GM10248 (cell line): ENCODE measurements at regions not wholly inside any gene's neighbourhood (a gene's known extent, or its start where the extent isn't known, plus 50 kb on each side); places are given as distances from the start of the nearest gene placed in this dataset.
"Not testable (repeated sequence)": the region's sequence is repeated elsewhere in the genome, so short reads cannot be mapped to it uniquely, and the experiment has no call there.

ENCODE experiments used
- CTCF ChIA-PET: fragments of 300-600 bp; sonication (Branson Sonifier 250); formaldehyde crosslinking; extraction: SDS; loops from one replicate; lab custom pipeline; 2021; ENCODE audit warnings: antibody characterized with exemption; lab: Yijun Ruan, JAX
- POLR2A ChIA-PET: fragments of 350-650 bp; sonication (Branson Sonifier 250); formaldehyde crosslinking; extraction: SDS; loops from one replicate; lab custom pipeline; 2020; ENCODE audit warnings: antibody characterized with exemption; lab: Yijun Ruan, JAX
- DNase-seq: peaks from one replicate; pipeline ENCODE4 v3.0.0; 2012; ENCODE audit errors: extremely low spot score
- CTCF ChIP-seq: IDR thresholded peaks from 2 replicates; pipeline ENCODE4 v1.5.1; 2012; ENCODE audit warnings: mild to moderate bottlenecking, low read depth; ENCODE audit errors: extremely low read depth, missing control alignments, control extremely low read depth

GRCh38 chr4:52511825-52512224 lies 147.3 kb downstream of the USP46 start:
- CTCF ChIA-PET, result no interaction called here
- DNase-seq, result no peak
- POLR2A ChIA-PET, result no interaction called here
- no peak for TF ChIP-seq CTCF

GRCh38 chr4:52512291-52512690 lies 146.8 kb downstream of the USP46 start:
- ChIA-PET POLR2A (no interaction called here), CTCF (no interaction called here)
- DNase-seq, result no peak
- no peak for TF ChIP-seq CTCF

- DNase-seq, CTCF ChIA-PET, POLR2A ChIA-PET: not testable (repeated sequence)
Measured at GRCh38 chr4:52522093-52522492, 137.0 kb downstream of the USP46 start.

- no peak for TF ChIP-seq CTCF
- no peak for DNase-seq
- ChIA-PET POLR2A (no interaction called here), CTCF (interaction anchor here (0.7 to 1.1 kb wide), 2 partner anchors 15 kb away, joined by 3 to 4 read pairs; no protein-coding TSS in a partner anchor)
Measured at GRCh38 chr4:52529983-52530382, 129.1 kb downstream of the USP46 start.

GRCh38 chr4:52535793-52536192 lies 123.3 kb downstream of the USP46 start:
- ChIA-PET POLR2A (no interaction called here), CTCF (interaction anchor here (0.9 to 1.7 kb wide), 2 partner anchors 10 to 16 kb away, joined by 3 to 6 read pairs; no protein-coding TSS in a partner anchor)
- TF ChIP-seq CTCF, result no peak

More at GRCh38 chr4:52535793-52536192, 123.3 kb downstream of the USP46 start:
- DNase-seq, result no peak
